Fibroblast of skin of right quadriceps (primary cell): ENCODE measurements at regions not wholly inside any gene's neighbourhood (a gene's known extent, or its start where the extent isn't known, plus 50 kb on each side); places are given as distances from the start of the nearest gene placed in this dataset.

Experiments
- DNase-seq: peaks from one replicate; pipeline ENCODE4 v3.0.0-alpha.2; 2013

GRCh38 chr11:8828046-8828445, 82.9 kb upstream of the AKIP1 start:
- no peak for DNase-seq

- DNase-seq: peak; percentile 74
Observed at GRCh38 chr11:8828580-8829361, 82.2 kb upstream of the AKIP1 start.

GRCh38 chr11:8829556-8829955, 81.4 kb upstream of the AKIP1 start:
- no peak for DNase-seq

GRCh38 chr11:8830641-8831040, 80.3 kb upstream of the AKIP1 start:
- DNase-seq: no peak

GRCh38 chr11:8831861-8832260, 79.1 kb upstream of the AKIP1 start:
- DNase-seq: no peak

GRCh38 chr11:8832571-8833260, 78.3 kb upstream of the AKIP1 start:
- peak; percentile 77 for DNase-seq

GRCh38 chr11:8833568-8834315, 77.2 kb upstream of the AKIP1 start:
- DNase-seq: peak; percentile 68

- DNase-seq: peak; percentile 47
Observed at GRCh38 chr11:8834379-8834778, 76.6 kb upstream of the AKIP1 start.

- DNase-seq: peak; percentile 80
Observed at GRCh38 chr11:8838248-8838647, 72.7 kb upstream of the AKIP1 start.

- no peak for DNase-seq
Observed at GRCh38 chr11:8839306-8839956, 71.6 kb upstream of the AKIP1 start.

- no peak for DNase-seq
Observed at GRCh38 chr11:8839957-8840945, 70.7 kb upstream of the AKIP1 start.

GRCh38 chr11:8841899-8842298, 69.1 kb upstream of the AKIP1 start:
- no peak for DNase-seq

- no peak for DNase-seq
Observed at GRCh38 chr11:8858808-8859207, 52.2 kb upstream of the AKIP1 start.
